ENCODE measurements at regions not wholly inside any gene's neighbourhood (a gene's known extent, or its start where the extent isn't known, plus 50 kb on each side); places are given as distances from the start of the nearest gene placed in this dataset.

DNA sequence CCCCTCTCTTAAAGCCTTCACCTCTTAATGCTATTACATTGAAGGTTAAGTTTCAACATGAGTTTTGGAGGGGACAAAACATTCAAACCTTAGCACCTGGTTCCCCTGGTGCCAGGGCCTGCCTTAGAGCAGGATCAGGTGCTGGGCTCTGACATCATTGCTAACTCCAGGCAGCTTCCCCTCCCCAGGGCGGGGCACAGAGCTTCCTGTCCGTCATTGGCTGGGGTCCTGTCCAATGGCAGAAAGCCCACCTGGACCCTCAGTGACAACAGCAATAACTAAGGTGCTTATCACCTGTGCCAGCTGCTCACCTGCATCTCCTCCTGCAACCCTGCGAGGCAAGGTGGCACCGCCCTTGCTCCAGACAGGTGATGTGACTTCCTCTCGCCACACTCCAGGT, 177.4 kb downstream of the NSG2 start:
- TF ChIP-seq CTCF (IDR thresholded peaks at IDR 0.05) (no peak), POLR2A (IDR thresholded peaks at IDR 0.05) (no peak)

Measured in body of pancreas (tissue), 4 donors.